Thoracic aorta (tissue), 2 donors: ENCODE measurements at regions not wholly inside any gene's neighbourhood (a gene's known extent, or its start where the extent isn't known, plus 50 kb on each side); places are given as distances from the start of the nearest gene placed in this dataset.

Experiments used
- ATAC-seq: fragments of 150-250 bp; one replicate; pipeline ENCODE4 v1.8.0; 2017; ENCODE audit warnings: low read depth; ENCODE audit not compliant: insufficient number of reproducible peaks, low FRiP score
- DNase-seq: peaks from one replicate; pipeline ENCODE4 v3.0.0-alpha.2; 2020; ENCODE audit warnings: low spot score
- H3K27ac ChIP-seq, 2 donors: fragments of 200-600 bp; sonication (generic); 1 replicate in 1 of 2; 2 replicates in 1 of 2; pipeline ENCODE4 v1.5.1; 2016; ENCODE audit warnings: mild to moderate bottlenecking in 2 of 2, moderate library complexity in 2 of 2
- H3K27me3 ChIP-seq: fragments of 200-600 bp; sonication (generic); replicated peaks from 2 replicates; pipeline ENCODE4 v1.6.0; 2016; ENCODE audit warnings: mild to moderate bottlenecking; ENCODE audit not compliant: insufficient read depth
- H3K36me3 ChIP-seq: fragments of 200-600 bp; sonication (generic); one replicate; pipeline ENCODE4 v1.5.1; 2016
- H3K4me1 ChIP-seq, 2 donors: fragments of 200-600 bp; sonication (generic); 1 replicate in 1 of 2; 2 replicates in 1 of 2; pipeline versions ENCODE4 v1.5.1 to v1.6.0; 2016; ENCODE audit warnings: low read depth in 2 of 2, mild to moderate bottlenecking in 1 of 2; ENCODE audit not compliant: control insufficient read depth in 1 of 2
- H3K4me3 ChIP-seq: fragments of 200-600 bp; sonication (generic); 2 replicates; pipeline ENCODE4 v1.5.1; 2016; ENCODE audit warnings: mild to moderate bottlenecking
- H3K9me3 ChIP-seq: fragments of 200-600 bp; sonication (generic); 2 replicates; pipeline ENCODE4 v1.5.1; 2016
- TF ChIP-seq, protein P1 (sequence below): fragments of 200-600 bp; sonication (generic); IDR thresholded peaks from one replicate; pipeline ENCODE4 v1.5.1; 2019; ENCODE audit warnings: antibody characterized with exemption

GRCh38 chr4:128362760-128363159 lies 75.1 kb upstream of the PGRMC2 start:
- ATAC-seq (no peak), DNase-seq (no peak)
- no peaks in the 10 kb centered on the region for H3K9me3 ChIP-seq
- peaks cover 0 to 9% of the 10 kb centered on the region in 2 donors for H3K4me1 ChIP-seq
- no peaks in the 10 kb centered on the region for H3K36me3 ChIP-seq
- no peak overlapping the region for H3K4me3 ChIP-seq
- TF ChIP-seq, protein P1, sequence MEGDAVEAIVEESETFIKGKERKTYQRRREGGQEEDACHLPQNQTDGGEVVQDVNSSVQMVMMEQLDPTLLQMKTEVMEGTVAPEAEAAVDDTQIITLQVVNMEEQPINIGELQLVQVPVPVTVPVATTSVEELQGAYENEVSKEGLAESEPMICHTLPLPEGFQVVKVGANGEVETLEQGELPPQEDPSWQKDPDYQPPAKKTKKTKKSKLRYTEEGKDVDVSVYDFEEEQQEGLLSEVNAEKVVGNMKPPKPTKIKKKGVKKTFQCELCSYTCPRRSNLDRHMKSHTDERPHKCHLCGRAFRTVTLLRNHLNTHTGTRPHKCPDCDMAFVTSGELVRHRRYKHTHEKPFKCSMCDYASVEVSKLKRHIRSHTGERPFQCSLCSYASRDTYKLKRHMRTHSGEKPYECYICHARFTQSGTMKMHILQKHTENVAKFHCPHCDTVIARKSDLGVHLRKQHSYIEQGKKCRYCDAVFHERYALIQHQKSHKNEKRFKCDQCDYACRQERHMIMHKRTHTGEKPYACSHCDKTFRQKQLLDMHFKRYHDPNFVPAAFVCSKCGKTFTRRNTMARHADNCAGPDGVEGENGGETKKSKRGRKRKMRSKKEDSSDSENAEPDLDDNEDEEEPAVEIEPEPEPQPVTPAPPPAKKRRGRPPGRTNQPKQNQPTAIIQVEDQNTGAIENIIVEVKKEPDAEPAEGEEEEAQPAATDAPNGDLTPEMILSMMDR = no peak
- no peak overlapping the region for H3K27ac ChIP-seq
- H3K27me3 ChIP-seq = no peaks in the 10 kb centered on the region

DNA sequence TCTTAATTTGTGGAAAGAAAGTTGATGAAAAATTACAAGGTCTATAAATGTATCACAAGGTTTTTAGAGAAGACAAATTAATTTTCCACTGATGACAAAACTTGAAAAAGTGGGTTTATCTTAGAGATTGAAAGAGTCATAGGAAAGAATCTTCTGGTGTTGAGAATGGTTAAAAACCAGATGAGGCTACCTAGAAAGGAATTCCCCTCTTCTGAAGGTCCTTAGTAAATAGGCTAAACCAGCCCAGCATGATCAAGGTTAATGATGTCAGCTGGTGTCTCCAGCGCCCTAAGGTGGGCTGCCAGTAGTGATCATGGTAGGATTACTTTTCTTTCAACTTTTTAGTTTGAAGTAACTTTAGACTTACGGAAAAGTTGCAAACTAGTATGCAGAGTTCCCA lies 71.8 kb upstream of the PGRMC2 start:
- DNase-seq = no peak
- H3K4me1 ChIP-seq = peaks cover 0 to 14% of the 10 kb centered on the region in 2 donors
- no peak overlapping the region for H3K4me3 ChIP-seq
- no peaks in the 10 kb centered on the region for H3K36me3 ChIP-seq
- TF ChIP-seq, protein P1 = no peak
- no peaks in the 10 kb centered on the region for H3K9me3 ChIP-seq
- ATAC-seq = no peak
- no peaks in the 10 kb centered on the region for H3K27me3 ChIP-seq
- H3K27ac ChIP-seq = no peak overlapping the region

DNA sequence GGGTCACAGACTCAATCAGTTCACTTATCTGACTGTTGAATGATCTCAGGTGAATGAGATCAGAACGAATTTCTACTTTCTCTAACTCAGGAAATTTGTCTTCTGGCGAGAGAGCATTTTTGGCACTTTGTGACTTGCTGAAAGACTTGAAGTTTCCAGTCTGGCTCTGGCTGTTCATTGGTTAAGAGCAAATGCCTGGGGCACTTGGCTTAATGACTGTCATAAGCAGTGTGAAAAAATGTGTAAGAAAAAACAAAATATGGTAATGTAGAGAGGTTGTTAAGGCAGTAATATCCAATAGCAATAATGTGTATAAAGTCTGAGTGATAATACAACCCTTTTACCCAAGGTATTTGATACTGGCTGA lies 71.3 kb upstream of the PGRMC2 start:
- Histone ChIP-seq H3K4me1 (peaks cover 0 to 20% of the 10 kb centered on the region in 2 donors), H3K4me3 (no peak overlapping the region), H3K9me3 (no peaks in the 10 kb centered on the region), H3K27ac (no peak overlapping the region), H3K36me3 (no peaks in the 10 kb centered on the region), H3K27me3 (no peaks in the 10 kb centered on the region)
- DNase-seq = no peak
- TF ChIP-seq, protein P1 = no peak
- no peak for ATAC-seq

DNA sequence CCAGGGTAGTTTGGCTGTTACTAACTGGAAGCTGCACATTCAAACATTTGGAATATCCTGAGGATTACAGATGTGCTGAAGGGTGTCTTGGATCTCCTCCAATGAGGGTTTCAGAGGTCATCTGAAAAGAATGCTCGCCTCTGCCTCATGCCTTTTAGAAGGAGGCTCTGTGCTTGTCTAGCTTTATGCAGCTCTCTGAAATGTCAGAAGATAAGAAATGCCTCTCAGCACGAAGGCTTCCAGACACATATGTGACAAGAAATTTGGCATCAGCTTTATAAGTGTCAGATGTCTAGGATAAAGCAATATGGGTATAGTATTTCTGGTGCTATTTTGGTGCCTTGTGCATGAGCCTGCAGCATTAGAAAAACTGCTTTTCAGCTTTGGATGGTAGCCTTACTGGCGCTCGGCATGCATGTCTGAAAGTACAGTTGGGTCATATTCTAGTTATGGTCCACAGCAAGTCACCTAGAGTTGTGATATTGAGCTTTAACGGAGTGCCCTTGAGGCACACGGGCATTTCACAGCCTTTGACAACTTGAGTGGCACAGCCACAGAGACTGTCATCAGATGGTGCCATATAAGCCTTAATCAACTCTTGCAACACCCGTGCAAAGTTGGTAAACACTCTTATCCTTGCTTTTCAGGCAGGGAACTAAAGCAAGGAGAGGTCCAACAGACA lies 70.8 kb upstream of the PGRMC2 start:
- Histone ChIP-seq H3K4me3 (no peak overlapping the region), H3K27ac (no peak overlapping the region), H3K4me1 (peaks cover 0 to 22% of the 10 kb centered on the region in 2 donors), H3K27me3 (no peaks in the 10 kb centered on the region), H3K36me3 (no peaks in the 10 kb centered on the region), H3K9me3 (no peaks in the 10 kb centered on the region)
- ATAC-seq (no peak), DNase-seq (no peak)
- TF ChIP-seq, protein P1 = no peak

GRCh38 chr4:128357286-128357685 lies 69.7 kb upstream of the PGRMC2 start:
- Histone ChIP-seq H3K36me3 (no peaks in the 10 kb centered on the region), H3K27ac (no peak overlapping the region), H3K4me3 (no peak overlapping the region), H3K9me3 (no peaks in the 10 kb centered on the region), H3K27me3 (no peaks in the 10 kb centered on the region), H3K4me1 (peaks cover 0 to 22% of the 10 kb centered on the region in 2 donors)
- ATAC-seq (no peak), DNase-seq (no peak)
- TF ChIP-seq, protein P1 = no peak
